SK-N-SH treated with all-trans-retinoic acid at 6 μM for 48 hours (cell line): ENCODE measurements at regions not wholly inside any gene's neighbourhood (a gene's known extent, or its start where the extent isn't known, plus 50 kb on each side); places are given as distances from the start of the nearest gene placed in this dataset.

ENCODE experiments used
- ATAC-seq: fragments of 200-7000 bp; cut with Tn5 transposase; 3 replicates; pipeline ENCODE4 v1.9.1; 2020; ENCODE audit warnings: mild to moderate bottlenecking, moderate library complexity
- CREB5 ChIP-seq: fragments of 250-450 bp; sonication (Bioruptor Pico); IDR thresholded peaks from 2 replicates; pipeline ENCODE4 v1.5.1; 2020; ENCODE audit warnings: low read depth, mild to moderate bottlenecking, moderate library complexity
- CSRNP3 ChIP-seq: fragments of 250-450 bp; sonication (Bioruptor Pico); IDR thresholded peaks from 2 replicates; pipeline ENCODE4 v1.5.1; 2021; ENCODE audit warnings: mild to moderate bottlenecking, moderate library complexity
- ESRRG ChIP-seq: fragments of 250-450 bp; sonication (Bioruptor Pico); IDR thresholded peaks from 2 replicates; pipeline ENCODE4 v1.6.1; 2021; ENCODE audit warnings: mild to moderate bottlenecking
- ISL1 ChIP-seq: fragments of 250-450 bp; sonication (Bioruptor Pico); IDR thresholded peaks from 2 replicates; pipeline ENCODE4 v2.1.2; 2022; ENCODE audit warnings: mild to moderate bottlenecking, moderate library complexity
- OSR1 ChIP-seq: fragments of 250-450 bp; sonication (Bioruptor Pico); IDR thresholded peaks from 2 replicates; pipeline ENCODE4 v1.8.0; 2022; ENCODE audit warnings: moderate library complexity, mild to moderate bottlenecking, inconsistent platforms
- POU6F1 ChIP-seq: fragments of 250-450 bp; sonication (Bioruptor Pico); IDR thresholded peaks from 2 replicates; pipeline ENCODE4 v1.8.0; 2021; ENCODE audit warnings: low read depth, mild to moderate bottlenecking, moderate library complexity, borderline replicate concordance
- PPARA ChIP-seq: fragments of 250-450 bp; sonication (Bioruptor Pico); IDR thresholded peaks from 2 replicates; pipeline ENCODE4 v1.5.0; 2020; ENCODE audit warnings: mild to moderate bottlenecking, borderline replicate concordance
- RARB ChIP-seq: fragments of 250-450 bp; sonication (Bioruptor Pico); IDR thresholded peaks from 2 replicates; pipeline ENCODE4 v1.8.0; 2021; ENCODE audit warnings: mild to moderate bottlenecking, moderate library complexity
- SNAI2 ChIP-seq: fragments of 250-450 bp; sonication (Bioruptor Pico); IDR thresholded peaks from 2 replicates; pipeline ENCODE4 v1.5.0; 2020; ENCODE audit warnings: mild to moderate bottlenecking, moderate library complexity
- TOX ChIP-seq: fragments of 250-450 bp; sonication (Bioruptor Pico); IDR thresholded peaks from 2 replicates; pipeline ENCODE4 v1.8.0; 2021; ENCODE audit warnings: mild to moderate bottlenecking, moderate library complexity, borderline replicate concordance
- TSHZ2 ChIP-seq: fragments of 250-450 bp; sonication (Bioruptor Pico); IDR thresholded peaks from 2 replicates; pipeline ENCODE4 v1.5.0; 2020; ENCODE audit warnings: mild to moderate bottlenecking, moderate library complexity
- ZC3H10 ChIP-seq: fragments of 250-450 bp; sonication (Bioruptor Pico); IDR thresholded peaks from 2 replicates; pipeline ENCODE4 v1.5.1; 2021; ENCODE audit warnings: mild to moderate bottlenecking, moderate library complexity
- ZFP3 ChIP-seq: fragments of 250-450 bp; sonication (Bioruptor Pico); IDR thresholded peaks from 2 replicates; pipeline ENCODE4 v1.5.0; 2020; ENCODE audit warnings: mild to moderate bottlenecking, moderate library complexity
- ZFP30 ChIP-seq: fragments of 450-650 bp; formaldehyde crosslinking; IDR thresholded peaks from 2 replicates; pipeline ENCODE4 v1.5.0; 2022; ENCODE audit warnings: mild to moderate bottlenecking, moderate library complexity
- ZNF565 ChIP-seq: fragments of 450-650 bp; formaldehyde crosslinking; conservative IDR thresholded peaks from 2 replicates; pipeline ENCODE4 v1.5.0; 2020; ENCODE audit warnings: low read depth, mild to moderate bottlenecking, moderate library complexity
- ZNF70 ChIP-seq: fragments of 450-650 bp; formaldehyde crosslinking; IDR thresholded peaks from 2 replicates; pipeline ENCODE4 v1.5.0; 2020; ENCODE audit warnings: mild to moderate bottlenecking, moderate library complexity
- ZNF8 ChIP-seq: fragments of 450-650 bp; formaldehyde crosslinking; IDR thresholded peaks from 2 replicates; pipeline ENCODE4 v1.5.0; 2020; ENCODE audit warnings: mild to moderate bottlenecking, moderate library complexity

GRCh38 chr4:15142201-15142600 lies 139.9 kb downstream of the CPEB2 start:
- TF ChIP-seq POU6F1 (CRISPR knock-in tag) (no peak), OSR1 (CRISPR knock-in tag) (no peak), TSHZ2 (no peak), SNAI2 (CRISPR knock-in tag) (no peak), ZNF8 (no peak), RARB (CRISPR knock-in tag) (no peak)
- ATAC-seq, result no peak

GRCh38 chr4:15143551-15143950 lies 141.3 kb downstream of the CPEB2 start:
- no peak for ATAC-seq
- no peak for TF ChIP-seq ZC3H10 (CRISPR knock-in tag)
- TF ChIP-seq ISL1 (CRISPR knock-in tag), result no peak
- TF ChIP-seq ZNF70 (CRISPR knock-in tag), result no peak
- TF ChIP-seq ZFP30, result no peak
- no peak for TF ChIP-seq ESRRG
- TF ChIP-seq ZFP3 (CRISPR knock-in tag), result no peak
- TF ChIP-seq PPARA (CRISPR knock-in tag), result no peak
- no peak for TF ChIP-seq TOX (CRISPR knock-in tag)
- no peak for TF ChIP-seq OSR1 (CRISPR knock-in tag)
- no peak for TF ChIP-seq TSHZ2
- no peak for TF ChIP-seq POU6F1 (CRISPR knock-in tag)
- no peak for TF ChIP-seq RARB (CRISPR knock-in tag)
- no peak for TF ChIP-seq CREB5 (CRISPR knock-in tag)

- ATAC-seq, result no peak
- TF ChIP-seq ZFP30 (no peak), ZNF70 (CRISPR knock-in tag) (no peak), PPARA (CRISPR knock-in tag) (no peak), ISL1 (CRISPR knock-in tag) (no peak), CREB5 (CRISPR knock-in tag) (no peak), ZFP3 (CRISPR knock-in tag) (no peak), CSRNP3 (CRISPR knock-in tag) (no peak), TOX (CRISPR knock-in tag) (no peak), POU6F1 (CRISPR knock-in tag) (no peak), ZNF8 (no peak), SNAI2 (CRISPR knock-in tag) (no peak), ZNF565 (CRISPR knock-in tag) (no peak), ZC3H10 (CRISPR knock-in tag) (no peak), OSR1 (CRISPR knock-in tag) (no peak), ESRRG (no peak)
These were observed 142.1 kb downstream of the CPEB2 start for GRCh38 chr4:15144249-15144966.
